A549 (cell line): ENCODE measurements at regions not wholly inside any gene's neighbourhood (a gene's known extent, or its start where the extent isn't known, plus 50 kb on each side); places are given as distances from the start of the nearest gene placed in this dataset.
A peak's percentile ranks its signal among the peaks of the same experiment; 100 is the strongest.
"Not testable (repeated sequence)": the region's sequence is repeated elsewhere in the genome, so short reads cannot be mapped to it uniquely, and the experiment has no call there.

Experiments used
- ATAC-seq, 2 experiments: fragments of 200-7000 bp in 1 of 2; fragments of >200 bp in 1 of 2; cut with Nextera tagmentation in 1 of 2; cut with Tn5 transposase in 1 of 2; 3 replicates each; pipeline versions ENCODE4 v1.8.0 to v1.9.1; 2018 to 2020; ENCODE audit warnings: mild to moderate bottlenecking in 1 of 2, moderate library complexity in 1 of 2
- CTCF ChIA-PET: fragments of 300-600 bp; sonication (Branson Sonifier 250); formaldehyde crosslinking; extraction: SDS; loops from one replicate; lab custom pipeline; 2021; ENCODE audit warnings: antibody characterized with exemption, inconsistent platforms; lab: Yijun Ruan, JAX
- POLR2A ChIA-PET: fragments of 350-600 bp; formaldehyde crosslinking; extraction: SDS; loops from one replicate; lab custom pipeline; 2021; ENCODE audit warnings: antibody characterized with exemption, inconsistent platforms; lab: Yijun Ruan, JAX
- DNase-seq, 2 experiments: peaks; one replicate each; pipeline versions ENCODE4 v3.0.0 to v3.0.0-alpha.2; 2011 to 2016; ENCODE audit warnings: low read depth in 1 of 2, low spot score in 1 of 2
- FAIRE-seq: peaks from 2 replicates; lab custom pipeline; 2011; peaks lifted over from hg19 to GRCh38; lab: Jason Lieb, UNC
- H3K27ac ChIP-seq, 2 experiments: fragments of >200 bp; sonication (Bioruptor Twin); formaldehyde crosslinking; 3 replicates each; pipeline ENCODE4 v1.5.1; 2016 to 2017
- H3K4me1 ChIP-seq: fragments of >200 bp; sonication (Bioruptor Twin); formaldehyde crosslinking; 3 replicates; pipeline ENCODE4 v1.6.1; 2016
- H3K4me2 ChIP-seq: fragments of >200 bp; sonication (Bioruptor Twin); formaldehyde crosslinking; 3 replicates; pipeline ENCODE4 v1.6.1; 2016
- H3K4me3 ChIP-seq: fragments of >200 bp; sonication (Bioruptor Twin); formaldehyde crosslinking; 3 replicates; pipeline ENCODE4 v1.5.1; 2016
- H3K9me3 ChIP-seq: fragments of >200 bp; sonication (Bioruptor Twin); formaldehyde crosslinking; 3 replicates; pipeline ENCODE4 v1.6.1; 2016
- ATOH8 ChIP-seq: fragments of 250-450 bp; sonication (Bioruptor Pico); IDR thresholded peaks from 2 replicates; pipeline ENCODE4 v1.5.0; 2020; ENCODE audit warnings: low read depth, mild to moderate bottlenecking, moderate library complexity
- CBX2 ChIP-seq: fragments of 200-600 bp; sonication (generic); IDR thresholded peaks from 2 replicates; pipeline ENCODE4 v1.6.1; 2016; ENCODE audit warnings: low read depth, mild to moderate bottlenecking, borderline replicate concordance
- CHD2 ChIP-seq: fragments of 150-350 bp; IDR thresholded peaks from 2 replicates; pipeline ENCODE4 v1.6.1; 2014; ENCODE audit warnings: low read length; ENCODE audit not compliant: partially characterized antibody
- CTCF ChIP-seq: fragments of >200 bp; sonication (Bioruptor Twin); formaldehyde crosslinking; IDR thresholded peaks from 3 replicates; pipeline ENCODE4 v1.5.1; 2016
- EHF ChIP-seq: fragments of 250-450 bp; sonication (Bioruptor Pico); IDR thresholded peaks from 2 replicates; pipeline ENCODE4 v1.5.0; 2020; ENCODE audit warnings: mild to moderate bottlenecking
- EHMT2 ChIP-seq: fragments of 200-600 bp; sonication (generic); IDR thresholded peaks from 2 replicates; pipeline ENCODE4 v1.6.1; 2016; ENCODE audit warnings: antibody characterized with exemption, low read depth, mild to moderate bottlenecking, moderate library complexity
- FOSB ChIP-seq: fragments of 250-450 bp; sonication (Bioruptor Pico); IDR thresholded peaks from 2 replicates; pipeline ENCODE4 v1.5.0; 2020; ENCODE audit warnings: mild to moderate bottlenecking, moderate library complexity
- HDAC2 ChIP-seq: fragments of 200-600 bp; sonication (generic); IDR thresholded peaks from 2 replicates; pipeline ENCODE4 v1.6.1; 2016
- HES2 ChIP-seq: fragments of >200 bp; sonication (Bioruptor Twin); formaldehyde crosslinking; IDR thresholded peaks from 2 replicates; pipeline ENCODE4 v1.6.1; 2016
- HEYL ChIP-seq: fragments of 250-450 bp; sonication (Bioruptor Pico); IDR thresholded peaks from 2 replicates; pipeline ENCODE4 v1.8.0; 2021; ENCODE audit warnings: mild to moderate bottlenecking, moderate library complexity
- HOXB13 ChIP-seq: fragments of 250-450 bp; sonication (Bioruptor Pico); IDR thresholded peaks from 2 replicates; pipeline ENCODE4 v1.5.0; 2020; ENCODE audit warnings: low read depth, mild to moderate bottlenecking, moderate library complexity
- MAFK ChIP-seq: fragments of 450-650 bp; IDR thresholded peaks from 2 replicates; pipeline ENCODE4 v1.6.1; 2014; ENCODE audit not compliant: partially characterized antibody
- MAX ChIP-seq: IDR thresholded peaks from 2 replicates; pipeline ENCODE4 v1.6.1; 2012
- PHF8 ChIP-seq: fragments of 200-600 bp; sonication (generic); IDR thresholded peaks from 2 replicates; pipeline ENCODE4 v1.6.1; 2016; ENCODE audit warnings: low read depth, mild to moderate bottlenecking, antibody characterized with exemption, moderate library complexity, borderline replicate concordance
- RCOR1 ChIP-seq: fragments of 150-350 bp; IDR thresholded peaks from 2 replicates; pipeline ENCODE4 v1.6.1; 2014; ENCODE audit warnings: antibody characterized with exemption, low read length, low read depth
- RFX5 ChIP-seq: fragments of 450-650 bp; IDR thresholded peaks from 2 replicates; pipeline ENCODE4 v1.7.1; 2014; ENCODE audit warnings: antibody characterized with exemption, mild to moderate bottlenecking, moderate library complexity
- RNF2 ChIP-seq: fragments of 200-600 bp; sonication (generic); IDR thresholded peaks from 2 replicates; pipeline ENCODE4 v1.6.1; 2016; ENCODE audit warnings: low read depth, mild to moderate bottlenecking, antibody characterized with exemption, moderate library complexity, borderline replicate concordance
- TFCP2L1 ChIP-seq: fragments of 250-450 bp; sonication (Bioruptor Pico); IDR thresholded peaks from 2 replicates; pipeline ENCODE4 v1.5.0; 2021; ENCODE audit warnings: mild to moderate bottlenecking
- ZC3H11A ChIP-seq: fragments of 450-650 bp; IDR thresholded peaks from 2 replicates; pipeline ENCODE4 v1.6.1; 2014; ENCODE audit warnings: antibody characterized with exemption, mild to moderate bottlenecking
- WGBS: methylation state at CpG from one replicate; pipeline ENCODE4 v1.1.6; 2017; ENCODE audit errors: missing lambda C conversion rate; 5-methylcytosine and 5-hydroxymethylcytosine counted together

GRCh38 chr12:71385155-71385554 is 54.4 kb upstream of the LGR5 start:
- Histone ChIP-seq H3K4me2 (no peak overlapping the region), H3K4me1 (no peaks in the 10 kb centered on the region), H3K9me3 (no peaks in the 10 kb centered on the region), H3K4me3 (no peak overlapping the region)
- ATAC-seq (no peak), FAIRE-seq (no peak), DNase-seq (no peak)
- POLR2A ChIA-PET = no interaction called here
- 51% methylated on average over 1 of the region's 1 CpG for WGBS
- TF ChIP-seq MAX = no peak
- TF ChIP-seq MAFK = peak; percentile 68
- TF ChIP-seq, all 56 proteins: peak for 1
- CTCF ChIA-PET = no interaction called here
- no peak overlapping the region for H3K27ac ChIP-seq

GRCh38 chr12:71376711-71377355 is 62.8 kb upstream of the LGR5 start:
- ATAC-seq, DNase-seq, H3K4me2 ChIP-seq, H3K4me1 ChIP-seq, H3K27ac ChIP-seq, H3K4me3 ChIP-seq, POLR2A ChIA-PET, FAIRE-seq, H3K9me3 ChIP-seq: not testable (repeated sequence)
- CTCF ChIA-PET = interaction anchor here (0.7 to 2.3 kb wide), 3 partner anchors 16 to 39 kb away, joined by 3 to 5 read pairs (median 3); no protein-coding TSS in a partner anchor
- 71% methylated on average over 24 of the region's 45 CpGs for WGBS

GRCh38 chr12:71371122-71371521 is 68.5 kb upstream of the LGR5 start:
- FAIRE-seq (no peak), DNase-seq (no peak)
- Histone ChIP-seq H3K4me3 (no peak overlapping the region), H3K4me2 (no peak overlapping the region), H3K27ac (no peak overlapping the region), H3K4me1 (no peaks in the 10 kb centered on the region)
- CTCF ChIA-PET = no interaction called here
- no peak for TF ChIP-seq HES2
- no peak for TF ChIP-seq RCOR1
- TF ChIP-seq TFCP2L1 (CRISPR knock-in tag) = no peak
- no peak for TF ChIP-seq HOXB13
- no peak for TF ChIP-seq EHMT2
- TF ChIP-seq RNF2 = no peak
- no peak for TF ChIP-seq HDAC2
- no peak for TF ChIP-seq MAFK
- no peak for TF ChIP-seq ZC3H11A
- TF ChIP-seq, all 56 proteins: peak for 0
- 9% methylated on average over 2 of the region's 2 CpGs for WGBS
- POLR2A ChIA-PET = no interaction called here
- H3K9me3 ChIP-seq = no peaks in the 10 kb centered on the region
- ATAC-seq = 0 out of 6 replicates have a peak, but pooled peaks of 1 of the 2 experiments have one; percentile 38

GRCh38 chr12:71360013-71360412 is 79.6 kb upstream of the LGR5 start:
- POLR2A ChIA-PET = no interaction called here
- CTCF ChIA-PET = no interaction called here

More at GRCh38 chr12:71360013-71360412, 79.6 kb upstream of the LGR5 start:
- TF ChIP-seq CTCF = no peak
- TF ChIP-seq RNF2 = no peak
- no peak for TF ChIP-seq ATOH8 (CRISPR knock-in tag)
- no peak for TF ChIP-seq CBX2
- no peak for TF ChIP-seq PHF8
- no peak for TF ChIP-seq EHF
- no peak for TF ChIP-seq CHD2
- no peak for TF ChIP-seq FOSB (CRISPR knock-in tag)
- TF ChIP-seq HEYL (CRISPR knock-in tag) = no peak
- no peak for TF ChIP-seq RFX5
- Histone ChIP-seq H3K4me1 (no peaks in the 10 kb centered on the region), H3K9me3 (no peaks in the 10 kb centered on the region), H3K4me2 (no peak overlapping the region), H3K27ac (no peak overlapping the region), H3K4me3 (no peak overlapping the region)
- FAIRE-seq (no peak), ATAC-seq (no peak), DNase-seq (no peak)
- 7% methylated on average over 1 of the region's 1 CpG for WGBS
